ENCODE measurements at regions not wholly inside any gene's neighbourhood (a gene's known extent, or its start where the extent isn't known, plus 50 kb on each side); places are given as distances from the start of the nearest gene placed in this dataset.

- no peaks in the 10 kb centered on the region for H3K9me3 ChIP-seq (ENCODE audit: control insufficient read depth in 2 of 2, low read length in 2 of 2)
- no peak overlapping the region for H3K9ac ChIP-seq (ENCODE audit: low read depth in 1 of 2, low read length in 2 of 2)
- no peaks in the 10 kb centered on the region for H3K27me3 ChIP-seq (ENCODE audit: control insufficient read depth in 2 of 2, insufficient read depth in 2 of 2, low read length in 2 of 2)
- no peak overlapping the region for H3K4me3 ChIP-seq (ENCODE audit: low read length in 2 of 2)
- H3K27ac ChIP-seq (ENCODE audit: low read depth in 2 of 2, low read length in 2 of 2) = no peak overlapping the region
- no peaks in the 10 kb centered on the region for H3K36me3 ChIP-seq (ENCODE audit: control insufficient read depth in 2 of 2, insufficient read depth in 2 of 2, low read length in 2 of 2)
- H3K4me1 ChIP-seq (ENCODE audit: control insufficient read depth in 2 of 2, insufficient read depth in 2 of 2, low read length in 2 of 2) = peaks cover 12 to 28% of the 10 kb centered on the region in 2 donors
Observed at GRCh38 chr9:107064378-107064777, 201.4 kb downstream of the ZNF462 start.

GRCh38 chr9:107065549-107065948, 202.6 kb downstream of the ZNF462 start:
- Histone ChIP-seq H3K4me1 (ENCODE audit: control insufficient read depth in 2 of 2, insufficient read depth in 2 of 2, low read length in 2 of 2) (peaks cover 12 to 28% of the 10 kb centered on the region in 2 donors), H3K9me3 (ENCODE audit: control insufficient read depth in 2 of 2, low read length in 2 of 2) (no peaks in the 10 kb centered on the region), H3K4me3 (ENCODE audit: low read length in 2 of 2) (no peak overlapping the region), H3K27me3 (ENCODE audit: control insufficient read depth in 2 of 2, insufficient read depth in 2 of 2, low read length in 2 of 2) (no peaks in the 10 kb centered on the region), H3K9ac (ENCODE audit: low read depth in 1 of 2, low read length in 2 of 2) (no peak overlapping the region), H3K36me3 (ENCODE audit: control insufficient read depth in 2 of 2, insufficient read depth in 2 of 2, low read length in 2 of 2) (no peaks in the 10 kb centered on the region), H3K27ac (ENCODE audit: low read depth in 2 of 2, low read length in 2 of 2) (no peak overlapping the region)

GRCh38 chr9:107067739-107068416, 204.9 kb downstream of the ZNF462 start:
- Histone ChIP-seq H3K9me3 (ENCODE audit: control insufficient read depth in 2 of 2, low read length in 2 of 2) (no peaks in the 10 kb centered on the region), H3K4me1 (ENCODE audit: control insufficient read depth in 2 of 2, insufficient read depth in 2 of 2, low read length in 2 of 2) (peaks cover 12 to 28% of the 10 kb centered on the region in 2 donors), H3K9ac (ENCODE audit: low read depth in 1 of 2, low read length in 2 of 2) (peak overlapping the region in 1 of 2 donors; percentile 8), H3K36me3 (ENCODE audit: control insufficient read depth in 2 of 2, insufficient read depth in 2 of 2, low read length in 2 of 2) (no peaks in the 10 kb centered on the region), H3K27ac (ENCODE audit: low read depth in 2 of 2, low read length in 2 of 2) (peak overlapping the region; percentile 90 to 95), H3K4me3 (ENCODE audit: low read length in 2 of 2) (peak overlapping the region; percentile 49 to 55), H3K27me3 (ENCODE audit: control insufficient read depth in 2 of 2, insufficient read depth in 2 of 2, low read length in 2 of 2) (no peaks in the 10 kb centered on the region)

- H3K9ac ChIP-seq (ENCODE audit: low read depth in 1 of 2, low read length in 2 of 2) = peak overlapping the region in 1 of 2 donors; percentile 8
- H3K27ac ChIP-seq (ENCODE audit: low read depth in 2 of 2, low read length in 2 of 2) = peak overlapping the region; percentile 90 to 95
- H3K9me3 ChIP-seq (ENCODE audit: control insufficient read depth in 2 of 2, low read length in 2 of 2) = no peaks in the 10 kb centered on the region
- no peaks in the 10 kb centered on the region for H3K36me3 ChIP-seq (ENCODE audit: control insufficient read depth in 2 of 2, insufficient read depth in 2 of 2, low read length in 2 of 2)
- H3K4me3 ChIP-seq (ENCODE audit: low read length in 2 of 2) = peak overlapping the region; percentile 49 to 55
- no peaks in the 10 kb centered on the region for H3K27me3 ChIP-seq (ENCODE audit: control insufficient read depth in 2 of 2, insufficient read depth in 2 of 2, low read length in 2 of 2)
- peaks cover 12 to 28% of the 10 kb centered on the region in 2 donors for H3K4me1 ChIP-seq (ENCODE audit: control insufficient read depth in 2 of 2, insufficient read depth in 2 of 2, low read length in 2 of 2)
Observed at GRCh38 chr9:107068581-107068980, 205.6 kb downstream of the ZNF462 start.

GRCh38 chr9:107070586-107070985, 207.6 kb downstream of the ZNF462 start:
- H3K27ac ChIP-seq (ENCODE audit: low read depth in 2 of 2, low read length in 2 of 2) = no peak overlapping the region
- peaks cover 12 to 26% of the 10 kb centered on the region in 2 donors for H3K4me1 ChIP-seq (ENCODE audit: control insufficient read depth in 2 of 2, insufficient read depth in 2 of 2, low read length in 2 of 2)
- H3K4me3 ChIP-seq (ENCODE audit: low read length in 2 of 2) = no peak overlapping the region
- H3K9ac ChIP-seq (ENCODE audit: low read depth in 1 of 2, low read length in 2 of 2) = no peak overlapping the region
- H3K9me3 ChIP-seq (ENCODE audit: control insufficient read depth in 2 of 2, low read length in 2 of 2) = no peaks in the 10 kb centered on the region
- no peaks in the 10 kb centered on the region for H3K27me3 ChIP-seq (ENCODE audit: control insufficient read depth in 2 of 2, insufficient read depth in 2 of 2, low read length in 2 of 2)
- H3K36me3 ChIP-seq (ENCODE audit: control insufficient read depth in 2 of 2, insufficient read depth in 2 of 2, low read length in 2 of 2) = no peaks in the 10 kb centered on the region

GRCh38 chr9:107078061-107078460, 205.0 kb upstream of the RAD23B start:
- Histone ChIP-seq H3K9me3 (ENCODE audit: control insufficient read depth in 2 of 2, low read length in 2 of 2) (no peaks in the 10 kb centered on the region), H3K27ac (ENCODE audit: low read depth in 2 of 2, low read length in 2 of 2) (no peak overlapping the region), H3K4me3 (ENCODE audit: low read length in 2 of 2) (no peak overlapping the region), H3K36me3 (ENCODE audit: control insufficient read depth in 2 of 2, insufficient read depth in 2 of 2, low read length in 2 of 2) (no peaks in the 10 kb centered on the region), H3K9ac (ENCODE audit: low read depth in 1 of 2, low read length in 2 of 2) (no peak overlapping the region), H3K27me3 (ENCODE audit: control insufficient read depth in 2 of 2, insufficient read depth in 2 of 2, low read length in 2 of 2) (no peaks in the 10 kb centered on the region), H3K4me1 (ENCODE audit: control insufficient read depth in 2 of 2, insufficient read depth in 2 of 2, low read length in 2 of 2) (peaks cover 2 to 10% of the 10 kb centered on the region in 2 donors)

- Histone ChIP-seq H3K9ac (ENCODE audit: low read depth in 1 of 2, low read length in 2 of 2) (no peak overlapping the region), H3K27me3 (ENCODE audit: control insufficient read depth in 2 of 2, insufficient read depth in 2 of 2, low read length in 2 of 2) (no peaks in the 10 kb centered on the region), H3K36me3 (ENCODE audit: control insufficient read depth in 2 of 2, insufficient read depth in 2 of 2, low read length in 2 of 2) (no peaks in the 10 kb centered on the region), H3K4me1 (ENCODE audit: control insufficient read depth in 2 of 2, insufficient read depth in 2 of 2, low read length in 2 of 2) (peaks cover 2 to 10% of the 10 kb centered on the region in 2 donors), H3K4me3 (ENCODE audit: low read length in 2 of 2) (no peak overlapping the region), H3K9me3 (ENCODE audit: control insufficient read depth in 2 of 2, low read length in 2 of 2) (no peaks in the 10 kb centered on the region), H3K27ac (ENCODE audit: low read depth in 2 of 2, low read length in 2 of 2) (no peak overlapping the region)
Observed at GRCh38 chr9:107079589-107079988, 203.5 kb upstream of the RAD23B start.

- no peaks in the 10 kb centered on the region for H3K27me3 ChIP-seq (ENCODE audit: control insufficient read depth in 2 of 2, insufficient read depth in 2 of 2, low read length in 2 of 2)
- H3K36me3 ChIP-seq (ENCODE audit: control insufficient read depth in 2 of 2, insufficient read depth in 2 of 2, low read length in 2 of 2) = no peaks in the 10 kb centered on the region
- no peak overlapping the region for H3K27ac ChIP-seq (ENCODE audit: low read depth in 2 of 2, low read length in 2 of 2)
- no peaks in the 10 kb centered on the region for H3K9me3 ChIP-seq (ENCODE audit: control insufficient read depth in 2 of 2, low read length in 2 of 2)
- no peak overlapping the region for H3K4me3 ChIP-seq (ENCODE audit: low read length in 2 of 2)
- peaks cover 2 to 10% of the 10 kb centered on the region in 2 donors for H3K4me1 ChIP-seq (ENCODE audit: control insufficient read depth in 2 of 2, insufficient read depth in 2 of 2, low read length in 2 of 2)
- no peak overlapping the region for H3K9ac ChIP-seq (ENCODE audit: low read depth in 1 of 2, low read length in 2 of 2)
Observed at GRCh38 chr9:107080130-107080529, 202.9 kb upstream of the RAD23B start.

GRCh38 chr9:107086460-107086859, 196.6 kb upstream of the RAD23B start:
- Histone ChIP-seq H3K9me3 (ENCODE audit: control insufficient read depth in 2 of 2, low read length in 2 of 2) (no peaks in the 10 kb centered on the region), H3K27me3 (ENCODE audit: control insufficient read depth in 2 of 2, insufficient read depth in 2 of 2, low read length in 2 of 2) (no peaks in the 10 kb centered on the region), H3K36me3 (ENCODE audit: control insufficient read depth in 2 of 2, insufficient read depth in 2 of 2, low read length in 2 of 2) (no peaks in the 10 kb centered on the region), H3K27ac (ENCODE audit: low read depth in 2 of 2, low read length in 2 of 2) (no peak overlapping the region), H3K9ac (ENCODE audit: low read depth in 1 of 2, low read length in 2 of 2) (no peak overlapping the region), H3K4me3 (ENCODE audit: low read length in 2 of 2) (no peak overlapping the region), H3K4me1 (ENCODE audit: control insufficient read depth in 2 of 2, insufficient read depth in 2 of 2, low read length in 2 of 2) (no peaks in the 10 kb centered on the region)

- H3K9me3 ChIP-seq (ENCODE audit: control insufficient read depth in 2 of 2, low read length in 2 of 2) = no peaks in the 10 kb centered on the region
- H3K4me1 ChIP-seq (ENCODE audit: control insufficient read depth in 2 of 2, insufficient read depth in 2 of 2, low read length in 2 of 2) = no peaks in the 10 kb centered on the region
- H3K27ac ChIP-seq (ENCODE audit: low read depth in 2 of 2, low read length in 2 of 2) = no peak overlapping the region
- H3K9ac ChIP-seq (ENCODE audit: low read depth in 1 of 2, low read length in 2 of 2) = no peak overlapping the region
- H3K36me3 ChIP-seq (ENCODE audit: control insufficient read depth in 2 of 2, insufficient read depth in 2 of 2, low read length in 2 of 2) = no peaks in the 10 kb centered on the region
- H3K4me3 ChIP-seq (ENCODE audit: low read length in 2 of 2) = no peak overlapping the region
- H3K27me3 ChIP-seq (ENCODE audit: control insufficient read depth in 2 of 2, insufficient read depth in 2 of 2, low read length in 2 of 2) = no peaks in the 10 kb centered on the region
Observed at GRCh38 chr9:107087222-107087621, 195.9 kb upstream of the RAD23B start.
